DMS114 treated with DMSO at 0.1 percent for 48 hours (cell line): ENCODE measurements at regions not wholly inside any gene's neighbourhood (a gene's known extent, or its start where the extent isn't known, plus 50 kb on each side); places are given as distances from the start of the nearest gene placed in this dataset.
"Not testable (repeated sequence)": the region's sequence is repeated elsewhere in the genome, so short reads cannot be mapped to it uniquely, and the experiment has no call there.

Experiments
- DNase-seq: peaks from one replicate; lab custom pipeline; 2025; ENCODE audit not compliant: unreplicated experiment; lab: John Stamatoyannopoulos, UW

GRCh38 chr17:445839-446238, 93.2 kb upstream of the RPH3AL start, which contains the start of gene RFLNB:
Gene RFLNB, minus strand, starts transcription at chr17:445939.
- not testable (repeated sequence) for DNase-seq

DNA sequence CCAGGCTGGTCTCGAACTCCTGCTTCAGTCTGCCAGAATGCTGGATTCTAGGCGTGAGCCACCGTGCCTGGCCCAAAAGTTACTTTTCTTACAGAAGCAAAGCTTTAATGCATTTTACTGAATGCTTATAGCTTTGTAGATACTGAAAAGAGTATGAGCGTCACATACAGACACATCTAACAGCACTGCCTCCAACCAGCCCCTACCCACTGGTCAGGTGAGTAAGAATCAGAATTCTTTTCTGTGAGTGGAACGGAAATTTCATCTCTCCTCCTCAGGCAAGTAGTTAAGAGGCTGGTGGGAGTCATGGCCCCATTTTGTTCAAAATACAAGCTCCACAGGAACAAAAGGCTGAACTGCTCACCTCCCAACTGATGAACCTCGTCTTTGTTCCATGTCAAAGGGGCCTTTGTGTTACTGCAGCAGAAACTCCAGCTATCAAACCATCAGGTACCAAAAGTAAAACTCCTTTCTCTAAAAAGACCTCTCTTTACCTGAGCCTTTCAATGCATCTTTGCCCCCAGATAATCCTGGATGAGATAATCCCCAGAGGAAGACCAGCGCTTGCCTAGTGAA, 92.4 kb upstream of the RPH3AL start:
- no peak for DNase-seq

- no peak for DNase-seq
Measured at GRCh38 chr17:443109-443508, 90.5 kb upstream of the RPH3AL start.

GRCh38 chr17:441155-441950, 88.7 kb upstream of the RPH3AL start:
- no peak for DNase-seq

- no peak for DNase-seq
Measured at GRCh38 chr17:438191-438590, 85.6 kb upstream of the RPH3AL start.

GRCh38 chr17:437545-437944, 84.9 kb upstream of the RPH3AL start:
- no peak for DNase-seq

- DNase-seq: no peak
Measured at GRCh38 chr17:436571-436970, 84.0 kb upstream of the RPH3AL start.

DNA sequence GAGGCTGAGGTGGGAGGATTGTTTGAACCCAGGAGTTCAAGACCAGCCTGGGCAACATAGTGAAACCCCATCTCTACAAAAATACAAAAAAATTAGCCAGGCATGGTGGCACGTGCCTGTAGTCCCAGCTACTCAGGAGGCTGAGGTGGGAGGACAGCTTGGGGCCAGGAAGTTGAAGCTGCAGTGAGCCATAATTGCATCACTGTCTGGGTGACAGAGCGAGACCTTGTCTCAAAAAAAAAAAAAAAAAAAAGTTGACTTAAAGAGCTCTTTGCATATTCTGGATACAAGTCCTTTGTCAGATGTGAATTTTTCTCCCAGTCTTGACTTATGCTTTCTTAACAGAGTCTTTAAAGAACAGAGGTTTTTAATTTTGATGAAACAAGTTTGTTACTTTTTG, 79.9 kb upstream of the RPH3AL start:
- DNase-seq: not testable (repeated sequence)

DNA sequence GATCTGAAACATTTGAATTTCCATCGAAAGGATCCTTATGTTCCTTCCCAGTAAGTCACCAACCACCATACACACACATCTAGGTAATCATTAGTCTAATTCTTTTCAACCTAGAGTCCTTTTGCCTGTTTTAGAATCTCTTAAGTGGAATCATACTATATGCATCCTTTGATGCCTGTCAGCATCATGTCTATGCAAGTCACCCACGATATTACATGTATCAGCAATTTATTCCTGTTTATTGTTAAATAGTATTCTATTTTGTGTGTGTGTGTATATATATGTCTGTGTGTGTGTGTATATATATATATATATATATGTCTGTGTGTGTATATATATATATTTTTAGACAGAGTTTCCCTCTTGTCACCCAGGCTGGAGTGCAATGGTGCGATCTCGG, 78.9 kb upstream of the RPH3AL start:
- no peak for DNase-seq

DNA sequence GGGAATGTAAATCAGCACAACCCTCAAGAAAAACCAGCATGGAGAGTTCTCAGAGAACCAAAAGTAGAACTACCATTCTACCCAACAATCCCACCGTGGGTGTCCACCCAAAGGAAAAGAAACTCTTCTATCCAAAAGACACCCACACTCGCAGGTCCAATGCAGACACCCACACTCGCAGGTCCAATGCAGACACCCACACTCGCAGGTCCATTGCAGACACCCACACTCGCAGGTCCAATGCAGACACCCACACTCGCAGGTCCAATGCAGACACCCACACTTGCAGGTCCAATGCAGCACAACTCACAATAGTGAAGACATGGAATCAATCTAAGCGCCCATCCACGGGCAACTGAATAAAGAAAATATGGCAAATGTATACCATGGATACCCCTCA, 77.0 kb upstream of the RPH3AL start:
- DNase-seq: no peak

DNA sequence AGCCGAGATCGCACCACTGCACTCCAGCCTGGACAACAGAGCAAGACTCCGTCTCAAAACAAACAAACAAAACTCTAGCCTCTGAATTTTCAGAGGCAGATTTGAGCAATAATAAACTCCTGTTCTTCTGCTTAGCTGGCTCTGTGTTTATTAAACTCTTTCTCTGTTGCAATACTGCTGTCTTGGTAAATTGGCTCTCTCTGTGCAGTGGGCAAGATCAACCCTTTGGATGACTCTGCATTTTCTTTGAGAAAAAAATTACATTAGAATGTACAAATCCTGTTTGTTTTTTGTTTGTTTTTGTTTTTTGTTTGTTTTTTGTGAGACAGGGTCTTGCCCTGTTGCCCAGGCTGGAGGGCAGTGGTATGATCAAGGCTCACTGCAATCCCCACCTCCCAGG, 75.8 kb upstream of the RPH3AL start:
- DNase-seq: no peak

- no peak for DNase-seq
Measured at GRCh38 chr17:427891-428290, 75.3 kb upstream of the RPH3AL start.

- DNase-seq: no peak
Measured at GRCh38 chr17:427327-427726, 74.7 kb upstream of the RPH3AL start.

DNA sequence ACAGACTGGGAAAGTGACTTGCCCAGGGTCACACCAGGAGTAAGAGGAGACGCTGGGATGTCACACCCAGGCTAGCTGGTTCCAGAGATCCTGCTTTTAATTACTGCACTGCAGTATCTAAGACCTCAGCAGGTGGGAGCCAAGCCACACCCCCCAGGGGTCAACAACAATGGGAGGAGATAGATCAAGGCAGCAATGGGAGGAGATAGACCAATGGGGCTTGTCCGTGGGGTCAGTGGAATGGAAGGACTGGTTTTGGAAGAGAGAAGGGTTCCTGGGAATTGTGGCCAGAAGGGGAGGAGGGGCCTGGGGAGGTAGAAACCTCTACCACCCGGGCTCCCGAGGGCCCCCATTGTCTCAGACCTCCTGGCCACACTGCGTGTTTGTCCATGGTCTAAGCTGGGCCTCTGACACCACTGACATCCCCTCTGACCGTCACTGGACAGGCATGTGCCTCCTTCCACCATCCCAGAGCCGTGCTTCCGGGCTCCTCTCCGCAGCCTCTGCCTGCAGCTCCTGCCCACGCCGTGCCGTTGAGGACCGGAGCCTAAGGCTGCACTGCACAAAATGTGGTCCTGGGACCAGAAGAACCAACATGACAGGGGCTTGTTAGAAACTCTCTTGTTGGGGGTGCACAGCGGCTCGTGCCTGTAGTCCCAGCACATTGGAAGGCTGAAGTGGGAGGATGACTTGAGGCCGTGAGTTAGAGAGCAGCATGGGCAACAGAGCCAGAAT, 69.8 kb upstream of the RPH3AL start:
- no peak for DNase-seq

GRCh38 chr17:420479-421175, 68.0 kb upstream of the RPH3AL start:
- DNase-seq: no peak

GRCh38 chr17:419073-419735, 66.6 kb upstream of the RPH3AL start:
- DNase-seq: no peak

DNA sequence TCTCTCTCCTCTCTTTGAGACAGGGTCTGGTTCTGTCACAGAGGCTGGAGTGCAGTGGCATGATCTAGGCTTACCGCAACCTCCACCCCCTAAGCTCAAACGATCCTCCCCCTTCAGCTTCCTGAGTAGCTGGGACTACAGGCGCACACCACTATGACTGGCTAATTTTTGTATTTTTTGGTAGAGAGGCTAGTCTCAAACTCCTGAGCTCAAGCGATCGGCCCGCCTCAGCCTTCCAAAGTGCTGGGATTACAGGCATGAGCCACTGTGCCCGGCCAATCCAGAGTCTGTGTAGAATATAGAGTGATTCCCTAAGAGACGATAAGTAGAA, 65.8 kb upstream of the RPH3AL start:
- DNase-seq: no peak

GRCh38 chr17:417691-418420, 65.2 kb upstream of the RPH3AL start:
- DNase-seq: no peak

DNA sequence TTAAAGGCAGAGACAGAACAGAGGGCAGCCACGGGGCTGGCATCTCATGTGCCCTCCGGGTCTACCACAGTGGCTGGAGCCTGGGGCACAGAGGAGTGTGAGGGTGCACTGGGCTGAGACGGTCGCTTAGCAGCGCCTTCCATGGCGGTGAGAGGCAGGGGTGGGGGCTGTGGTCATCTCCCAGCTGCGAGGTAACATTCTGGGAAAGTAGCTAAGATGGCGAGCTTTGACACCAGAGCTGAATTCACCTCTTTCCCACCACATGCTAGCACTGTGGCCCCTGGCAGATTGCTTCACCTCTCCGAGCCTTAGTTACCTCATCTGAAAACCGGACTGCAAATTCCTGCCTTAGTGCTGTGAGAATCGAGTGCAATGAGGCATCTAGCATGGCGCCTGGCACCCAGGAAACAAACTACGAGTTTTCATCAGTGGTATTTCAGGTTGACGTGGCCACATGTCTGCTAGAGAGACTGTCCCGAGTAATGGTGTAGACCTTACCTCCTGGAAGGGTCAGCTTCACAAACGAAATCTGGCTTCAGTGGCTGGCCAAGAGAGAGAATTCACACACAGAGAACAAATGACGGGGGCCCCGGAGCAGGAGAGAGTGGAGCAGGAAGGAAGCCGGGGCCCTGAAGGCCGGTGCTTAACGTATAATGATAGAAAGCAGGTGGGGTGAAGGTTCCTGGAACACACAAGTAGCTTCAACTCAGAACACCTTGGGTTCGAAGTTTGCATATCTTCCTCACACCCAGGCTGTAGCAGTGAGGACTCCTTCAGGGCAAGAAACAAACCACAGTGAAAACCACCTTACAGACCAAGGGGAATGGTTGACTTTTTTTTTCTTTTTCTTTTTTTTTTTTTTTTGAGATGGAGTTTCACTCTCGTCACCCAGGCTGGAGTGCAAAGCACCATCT, 63.9 kb upstream of the RPH3AL start:
- DNase-seq: no peak
